Superior temporal gyrus (tissue), 1 donor: ENCODE measurements at regions not wholly inside any gene's neighbourhood (a gene's known extent, or its start where the extent isn't known, plus 50 kb on each side); places are given as distances from the start of the nearest gene placed in this dataset.
A peak's percentile ranks its signal among the peaks of the same experiment; 100 is the strongest.
"Not testable (repeated sequence)": the region's sequence is repeated elsewhere in the genome, so short reads cannot be mapped to it uniquely, and the experiment has no call there.

Experiments used
- DNase-seq: peaks from one replicate; pipeline ENCODE4 v3.0.0-alpha.2; 2016; ENCODE audit errors: extremely low spot score

GRCh38 chr16:26772503-26772902, 294.2 kb upstream of the C16orf82 start:
- no peak for DNase-seq

- DNase-seq: peak; percentile 24
Measured at GRCh38 chr16:26777821-26778220, 288.9 kb upstream of the C16orf82 start.

GRCh38 chr16:26787924-26788323, 278.8 kb upstream of the C16orf82 start:
- DNase-seq: no peak

GRCh38 chr16:26791169-26791568, 275.6 kb upstream of the C16orf82 start:
- no peak for DNase-seq

- peak; percentile 32 for DNase-seq
Measured at GRCh38 chr16:26795184-26795583, 271.5 kb upstream of the C16orf82 start.

GRCh38 chr16:26801628-26802027, 265.1 kb upstream of the C16orf82 start:
- no peak for DNase-seq

- DNase-seq: no peak
Measured at GRCh38 chr16:26802440-26802839, 264.3 kb upstream of the C16orf82 start.

GRCh38 chr16:26802965-26803364, 263.8 kb upstream of the C16orf82 start:
- no peak for DNase-seq

GRCh38 chr16:26806657-26807056, 260.1 kb upstream of the C16orf82 start:
- DNase-seq: no peak

- DNase-seq: no peak
Measured at GRCh38 chr16:26809461-26809860, 257.3 kb upstream of the C16orf82 start.

GRCh38 chr16:26816266-26816665, 250.5 kb upstream of the C16orf82 start:
- no peak for DNase-seq

- no peak for DNase-seq
Measured at GRCh38 chr16:26816885-26817571, 249.7 kb upstream of the C16orf82 start.

- DNase-seq: no peak
Measured at GRCh38 chr16:26818393-26818792, 248.3 kb upstream of the C16orf82 start.

GRCh38 chr16:26824469-26824868, 242.3 kb upstream of the C16orf82 start:
- DNase-seq: no peak

GRCh38 chr16:26826500-26826899, 240.2 kb upstream of the C16orf82 start:
- DNase-seq: no peak

GRCh38 chr16:26827386-26827785, 239.3 kb upstream of the C16orf82 start:
- no peak for DNase-seq

- no peak for DNase-seq
Measured at GRCh38 chr16:26830428-26831127, 236.1 kb upstream of the C16orf82 start.

- not testable (repeated sequence) for DNase-seq
Measured at GRCh38 chr16:26836114-26836513, 230.6 kb upstream of the C16orf82 start.

- no peak for DNase-seq
Measured at GRCh38 chr16:26838931-26839330, 227.8 kb upstream of the C16orf82 start.

- no peak for DNase-seq
Measured at GRCh38 chr16:26840691-26841090, 226.0 kb upstream of the C16orf82 start.

GRCh38 chr16:26856271-26856670, 210.5 kb upstream of the C16orf82 start:
- no peak for DNase-seq

GRCh38 chr16:26856791-26857190, 209.9 kb upstream of the C16orf82 start:
- DNase-seq: no peak

- DNase-seq: no peak
Measured at GRCh38 chr16:26857371-26857770, 209.4 kb upstream of the C16orf82 start.
